Kidney (tissue), 13 donors: ENCODE measurements at regions not wholly inside any gene's neighbourhood (a gene's known extent, or its start where the extent isn't known, plus 50 kb on each side); places are given as distances from the start of the nearest gene placed in this dataset.

Source experiments
- DNase-seq, 5 donors: peaks; one replicate each; pipeline ENCODE4 v3.0.0-alpha.2; 2013 to 2020
- FAIRE-seq: peaks from 2 replicates; lab custom pipeline; 2012; peaks lifted over from hg19 to GRCh38; lab: Jason Lieb, UNC
- H3K27ac ChIP-seq, 2 donors: one replicate each; pipeline ENCODE4 v1.7.0; 2013; ENCODE audit warnings: low read depth in 2 of 2, low read length in 2 of 2, inconsistent platforms in 1 of 2
- H3K27me3 ChIP-seq: one replicate; pipeline ENCODE4 v1.7.1; 2013; ENCODE audit warnings: low read length, inconsistent platforms; ENCODE audit not compliant: control insufficient read depth, insufficient read depth
- H3K36me3 ChIP-seq, 3 donors: one replicate each; pipeline versions ENCODE4 v1.7.0 to v1.7.1; 2013; ENCODE audit warnings: low read length in 3 of 3, control low read depth in 1 of 3, inconsistent platforms in 1 of 3; ENCODE audit not compliant: insufficient read depth in 3 of 3, control insufficient read depth in 2 of 3
- H3K4me1 ChIP-seq, 3 donors: one replicate each; pipeline versions ENCODE4 v1.7.0 to v1.7.1; 2013; ENCODE audit warnings: low read length in 3 of 3, inconsistent platforms in 1 of 3, low read depth in 1 of 3; ENCODE audit not compliant: control insufficient read depth in 2 of 3, insufficient read depth in 2 of 3
- H3K4me3 ChIP-seq, 3 donors: one replicate each; pipeline versions ENCODE4 v1.7.0 to v1.8.1; 2013; ENCODE audit warnings: low read length in 3 of 3, control low read depth in 1 of 3, inconsistent platforms in 1 of 3
- H3K9ac ChIP-seq, 3 donors: one replicate each; pipeline versions ENCODE4 v1.7.0 to v1.7.1; 2013; ENCODE audit warnings: low read length in 3 of 3, control low read depth in 1 of 3, inconsistent platforms in 1 of 3
- H3K9me3 ChIP-seq, 3 donors: one replicate each; pipeline versions ENCODE4 v1.7.0 to v1.7.1; 2013; ENCODE audit warnings: low read length in 3 of 3, control low read depth in 1 of 3, inconsistent platforms in 1 of 3; ENCODE audit not compliant: control insufficient read depth in 2 of 3, insufficient read depth in 1 of 3
- intact Hi-C: fragments of 100-400 bp; cut with DNase I; formaldehyde crosslinking; loops from one replicate; pipeline ENCODE4 v1.11.1; 2022
- TF ChIP-seq, protein P1 (sequence below): IDR thresholded peaks from 3 replicates; pipeline ENCODE4 v1.5.1; 2012; ENCODE audit warnings: mild to moderate bottlenecking, moderate library complexity, borderline replicate concordance; ENCODE audit not compliant: insufficient read depth; ENCODE audit errors: extremely low read depth
- donor health status: control.
- donor health status: control.
- donor health status: control.
- donor health status: control.
- donor health status: control.
- donor health status: DM: yes; HTN: yes; CAD: no.
- donor health status: Normal renal cell carcinoma (clear cell type).

GRCh38 chr3:193016437-193016901 lies 98.8 kb upstream of the MB21D2 start:
- Histone ChIP-seq H3K4me1 (no peaks in the 10 kb centered on the region), H3K9ac (no peak overlapping the region), H3K9me3 (peaks cover 0 to 10% (median 0%) of the 10 kb centered on the region in 3 donors), H3K27ac (no peak overlapping the region), H3K4me3 (no peak overlapping the region), H3K36me3 (no peaks in the 10 kb centered on the region), H3K27me3 (no peaks in the 10 kb centered on the region)
- DNase-seq (no peak), FAIRE-seq (no peak)
- intact Hi-C loops, result no loop called here
- TF ChIP-seq, protein P1, sequence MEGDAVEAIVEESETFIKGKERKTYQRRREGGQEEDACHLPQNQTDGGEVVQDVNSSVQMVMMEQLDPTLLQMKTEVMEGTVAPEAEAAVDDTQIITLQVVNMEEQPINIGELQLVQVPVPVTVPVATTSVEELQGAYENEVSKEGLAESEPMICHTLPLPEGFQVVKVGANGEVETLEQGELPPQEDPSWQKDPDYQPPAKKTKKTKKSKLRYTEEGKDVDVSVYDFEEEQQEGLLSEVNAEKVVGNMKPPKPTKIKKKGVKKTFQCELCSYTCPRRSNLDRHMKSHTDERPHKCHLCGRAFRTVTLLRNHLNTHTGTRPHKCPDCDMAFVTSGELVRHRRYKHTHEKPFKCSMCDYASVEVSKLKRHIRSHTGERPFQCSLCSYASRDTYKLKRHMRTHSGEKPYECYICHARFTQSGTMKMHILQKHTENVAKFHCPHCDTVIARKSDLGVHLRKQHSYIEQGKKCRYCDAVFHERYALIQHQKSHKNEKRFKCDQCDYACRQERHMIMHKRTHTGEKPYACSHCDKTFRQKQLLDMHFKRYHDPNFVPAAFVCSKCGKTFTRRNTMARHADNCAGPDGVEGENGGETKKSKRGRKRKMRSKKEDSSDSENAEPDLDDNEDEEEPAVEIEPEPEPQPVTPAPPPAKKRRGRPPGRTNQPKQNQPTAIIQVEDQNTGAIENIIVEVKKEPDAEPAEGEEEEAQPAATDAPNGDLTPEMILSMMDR, result no peak

DNA sequence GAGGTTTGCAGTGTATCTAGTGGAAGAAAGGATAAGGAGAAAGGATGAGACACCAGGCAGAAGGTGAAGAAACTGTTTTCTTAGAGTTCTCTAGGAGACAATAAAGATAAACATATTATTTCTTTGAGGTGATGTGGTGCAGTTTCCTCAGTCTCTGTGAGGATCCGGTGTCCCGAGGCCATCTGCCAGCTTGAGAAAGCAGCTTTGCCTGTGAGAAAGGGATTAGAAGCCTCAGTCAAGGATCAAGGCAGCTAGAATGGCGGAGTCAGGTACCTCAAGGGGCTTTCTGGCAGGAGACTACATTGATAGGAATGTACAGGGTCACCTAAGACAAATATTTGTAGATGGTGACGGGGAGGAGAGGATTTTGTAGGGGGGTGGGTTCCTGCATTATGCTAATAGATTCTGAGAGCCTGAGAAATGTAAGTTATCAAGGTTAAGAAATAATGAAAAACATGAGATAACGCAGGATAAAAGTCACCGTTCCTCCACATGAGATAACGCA lies 103.9 kb upstream of the MB21D2 start:
- Histone ChIP-seq H3K4me1 (no peaks in the 10 kb centered on the region), H3K27ac (no peak overlapping the region), H3K27me3 (no peaks in the 10 kb centered on the region), H3K4me3 (no peak overlapping the region), H3K9ac (no peak overlapping the region), H3K9me3 (no peaks in the 10 kb centered on the region), H3K36me3 (no peaks in the 10 kb centered on the region)
- FAIRE-seq (no peak), DNase-seq (no peak)
- intact Hi-C loops, result no loop called here
- TF ChIP-seq, protein P1, result no peak

GRCh38 chr3:193023218-193023617 lies 105.6 kb upstream of the MB21D2 start:
- H3K27me3 ChIP-seq, result no peaks in the 10 kb centered on the region
- DNase-seq (no peak), FAIRE-seq (no peak)
- intact Hi-C loops, result no loop called here
- H3K36me3 ChIP-seq, result no peaks in the 10 kb centered on the region
- no peak overlapping the region for H3K9ac ChIP-seq
- H3K27ac ChIP-seq, result no peak overlapping the region
- TF ChIP-seq, protein P1, result no peak
- H3K9me3 ChIP-seq, result no peaks in the 10 kb centered on the region
- H3K4me3 ChIP-seq, result no peak overlapping the region
- H3K4me1 ChIP-seq, result no peaks in the 10 kb centered on the region

DNA sequence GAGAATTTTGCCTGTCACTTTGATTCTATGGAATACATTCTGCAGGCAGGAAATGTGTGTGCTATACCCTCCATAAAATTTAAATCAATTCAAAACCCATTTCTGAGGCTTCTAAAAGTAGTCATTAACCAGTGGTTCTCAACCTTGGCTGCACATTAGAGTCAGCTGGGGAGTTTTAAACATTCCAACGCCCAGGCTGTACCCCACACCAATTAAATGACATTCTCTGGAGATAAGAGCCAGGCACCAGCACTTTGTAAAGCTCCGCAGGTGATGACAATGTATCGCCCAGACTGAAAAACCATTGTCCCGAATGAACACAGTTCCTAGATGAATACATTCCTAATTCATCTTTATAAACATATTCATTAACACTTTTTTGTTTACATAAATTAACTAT lies 110.6 kb upstream of the MB21D2 start:
- Histone ChIP-seq H3K27me3 (no peaks in the 10 kb centered on the region), H3K4me1 (no peaks in the 10 kb centered on the region), H3K36me3 (no peaks in the 10 kb centered on the region), H3K9me3 (no peaks in the 10 kb centered on the region), H3K27ac (no peak overlapping the region), H3K9ac (no peak overlapping the region), H3K4me3 (no peak overlapping the region)
- FAIRE-seq, result no peak
- intact Hi-C loops, result no loop called here
- TF ChIP-seq, protein P1, result no peak
- DNase-seq, result no peak
